Skeletal muscle cell (primary cell): ENCODE measurements at regions not wholly inside any gene's neighbourhood (a gene's known extent, or its start where the extent isn't known, plus 50 kb on each side); places are given as distances from the start of the nearest gene placed in this dataset.
"Not testable (repeated sequence)": the region's sequence is repeated elsewhere in the genome, so short reads cannot be mapped to it uniquely, and the experiment has no call there.

Experiments used
- DNase-seq: peaks from one replicate; pipeline ENCODE4 v3.0.0-alpha.2; 2010; ENCODE audit warnings: low read depth
- H3K4me3 ChIP-seq: 2 replicates; pipeline ENCODE4 v1.5.1; 2011; ENCODE audit warnings: low read depth, mild to moderate bottlenecking, control low read depth, low read length, moderate library complexity

DNA sequence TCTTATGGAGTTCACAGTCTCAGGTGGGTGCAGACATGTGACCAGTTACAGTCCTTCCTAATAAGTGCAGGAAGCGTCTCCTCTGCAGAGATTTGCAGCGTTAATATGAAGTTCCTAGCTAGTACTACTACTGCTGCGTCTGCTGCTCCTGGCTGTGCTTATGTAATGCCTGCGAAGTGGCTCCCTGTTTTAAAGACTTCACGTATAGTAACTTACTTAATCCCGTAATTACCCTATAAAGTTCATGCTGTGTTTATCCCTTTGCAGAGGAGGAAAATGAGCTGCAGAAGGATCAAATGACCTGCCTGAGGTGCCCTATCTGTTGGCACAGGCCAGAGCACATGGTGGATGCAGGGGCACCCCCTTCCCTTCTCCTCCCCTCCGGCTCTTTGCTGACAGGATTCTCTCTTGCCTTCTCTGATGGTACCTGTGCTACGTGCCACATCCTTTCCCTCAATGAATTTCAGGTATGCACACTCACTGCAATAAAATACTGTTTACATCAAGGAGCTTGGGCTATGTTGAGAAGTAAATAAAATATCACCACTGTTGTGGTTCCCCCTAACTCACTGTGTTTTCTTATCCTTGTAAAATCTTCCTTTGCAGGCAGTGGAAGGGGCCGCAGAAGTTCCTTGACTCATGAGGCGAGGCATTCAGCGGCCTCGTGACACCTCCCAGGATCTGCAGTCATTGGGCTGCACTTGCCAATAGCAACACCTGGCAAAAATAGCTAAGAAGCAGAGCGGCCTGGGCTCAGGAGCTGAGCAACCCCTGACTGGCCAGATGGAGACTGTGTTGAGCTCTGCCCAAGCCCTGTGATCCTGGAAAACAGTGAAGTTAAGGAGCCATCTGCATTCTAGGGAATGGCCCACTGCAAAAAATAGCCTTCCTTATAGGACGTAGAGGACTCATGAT is 188.9 kb upstream of the ATP10A start:
- no peak overlapping the region for H3K4me3 ChIP-seq
- DNase-seq = no peak

DNA sequence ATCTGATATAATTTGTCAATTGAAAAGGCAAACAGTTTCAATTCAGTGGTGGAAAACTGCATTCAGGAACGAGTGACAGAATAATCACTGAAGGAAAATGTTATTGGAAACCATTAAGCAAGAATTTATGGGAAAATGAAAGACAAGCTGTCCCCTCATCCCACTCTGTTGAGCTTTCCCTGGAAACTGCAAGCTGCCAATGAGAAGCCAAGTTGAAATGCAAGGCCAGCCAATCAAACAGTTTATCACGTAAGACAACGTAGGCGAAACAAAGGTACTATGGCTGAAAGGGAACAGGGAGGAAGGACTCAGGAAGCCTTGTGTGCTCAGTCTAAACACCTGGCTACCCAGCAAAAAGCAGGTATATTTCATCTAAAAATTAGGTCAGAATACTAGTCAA is 187.9 kb upstream of the ATP10A start:
- H3K4me3 ChIP-seq = no peak overlapping the region
- DNase-seq = no peak

DNA sequence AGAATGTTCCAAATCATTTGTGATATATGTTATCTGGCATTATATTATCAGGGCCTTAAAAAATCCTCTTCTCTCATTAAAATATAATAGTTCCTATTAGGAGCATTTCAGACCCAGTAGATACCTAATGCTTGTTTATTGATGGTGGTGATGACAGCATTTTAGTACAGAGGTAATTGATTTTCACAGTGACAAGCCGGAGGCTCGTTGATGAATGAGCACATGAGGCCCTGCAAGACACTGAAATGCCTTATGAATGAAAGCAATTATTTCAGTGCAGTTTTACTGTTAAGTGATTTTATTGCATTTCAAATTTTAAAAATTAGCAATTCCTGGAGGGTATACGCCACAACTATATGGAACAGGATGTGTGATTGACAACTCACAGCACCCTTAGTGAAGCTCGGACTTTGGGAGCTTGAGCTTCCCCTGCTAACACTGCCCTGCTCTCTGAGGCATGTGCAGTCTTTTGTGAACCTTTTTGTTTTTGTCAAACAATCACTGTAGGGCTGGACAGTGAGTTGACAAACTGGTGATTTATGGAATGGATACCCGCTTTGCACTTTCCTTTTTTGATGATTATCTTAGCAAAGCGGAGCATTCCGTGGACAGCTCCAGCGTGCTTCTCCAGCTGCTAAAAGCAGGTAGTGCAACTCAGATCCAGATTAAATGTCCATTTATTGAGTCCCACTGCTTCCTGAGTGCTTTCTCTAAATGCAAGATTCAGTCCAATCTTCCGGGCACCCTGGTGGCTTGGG is 187.0 kb upstream of the ATP10A start:
- no peak overlapping the region for H3K4me3 ChIP-seq
- DNase-seq = no peak

DNA sequence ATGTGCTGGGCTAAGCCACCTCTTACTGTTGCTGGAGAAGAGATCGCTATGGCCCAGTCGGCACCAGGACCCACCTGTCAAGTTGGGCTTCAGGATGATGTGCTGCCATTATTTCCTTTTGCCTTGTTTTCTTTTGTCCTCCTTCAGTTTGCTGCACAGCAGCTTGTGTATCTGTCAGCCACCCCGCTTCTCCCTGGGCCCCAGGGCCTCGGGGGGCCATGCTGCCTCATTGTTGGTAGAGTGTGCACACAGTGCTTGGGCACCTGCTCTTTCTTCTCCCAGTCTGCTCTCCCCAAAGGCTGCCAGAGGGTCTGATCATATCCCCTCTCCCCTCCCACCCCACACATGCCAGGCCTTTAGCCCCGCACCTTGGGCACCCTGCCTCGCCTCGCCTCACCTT is 185.5 kb upstream of the ATP10A start:
- H3K4me3 ChIP-seq = no peak overlapping the region
- DNase-seq = no peak

DNA sequence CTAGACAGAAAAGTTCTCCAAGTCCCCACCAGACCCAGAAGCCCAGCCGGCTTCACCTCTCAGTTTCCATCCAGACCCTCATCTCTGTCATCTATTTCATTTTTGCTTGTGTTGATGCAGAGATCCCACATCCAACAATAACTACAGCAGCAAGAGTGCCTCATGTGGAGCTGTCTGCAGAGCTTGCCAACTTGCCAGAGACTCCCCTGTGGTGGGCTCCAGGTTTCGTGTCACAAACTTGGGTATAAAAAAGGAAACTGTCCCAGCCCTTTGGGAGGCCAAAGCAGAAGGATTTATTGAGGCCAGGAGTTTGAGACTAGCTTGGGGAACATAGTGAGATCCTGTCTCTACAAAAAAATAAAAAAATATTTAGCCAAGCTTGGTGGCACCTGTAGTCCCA is 182.4 kb upstream of the ATP10A start:
- no peak overlapping the region for H3K4me3 ChIP-seq

DNA sequence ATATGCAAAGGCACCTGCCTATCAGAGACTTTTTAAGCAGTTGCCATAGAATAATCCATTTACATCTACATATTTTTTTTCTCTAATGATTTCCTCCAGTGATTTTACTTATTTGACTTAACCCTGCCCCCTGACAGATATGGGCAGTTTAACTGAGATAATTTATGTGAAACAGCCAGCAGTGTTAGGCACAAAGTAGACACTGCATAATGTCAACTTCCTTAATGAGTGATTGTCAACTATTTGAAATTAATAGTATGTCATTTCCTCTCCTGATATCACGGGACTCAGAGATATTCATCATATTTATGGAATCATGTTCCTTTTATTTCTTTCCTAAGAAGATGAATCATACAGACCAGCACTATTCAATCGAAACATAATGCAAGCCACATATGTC is 179.9 kb upstream of the ATP10A start:
- DNase-seq = no peak
- H3K4me3 ChIP-seq = no peak overlapping the region

More for the DNA sequence above, 182.4 kb upstream of the ATP10A start:
- no peak for DNase-seq

DNA sequence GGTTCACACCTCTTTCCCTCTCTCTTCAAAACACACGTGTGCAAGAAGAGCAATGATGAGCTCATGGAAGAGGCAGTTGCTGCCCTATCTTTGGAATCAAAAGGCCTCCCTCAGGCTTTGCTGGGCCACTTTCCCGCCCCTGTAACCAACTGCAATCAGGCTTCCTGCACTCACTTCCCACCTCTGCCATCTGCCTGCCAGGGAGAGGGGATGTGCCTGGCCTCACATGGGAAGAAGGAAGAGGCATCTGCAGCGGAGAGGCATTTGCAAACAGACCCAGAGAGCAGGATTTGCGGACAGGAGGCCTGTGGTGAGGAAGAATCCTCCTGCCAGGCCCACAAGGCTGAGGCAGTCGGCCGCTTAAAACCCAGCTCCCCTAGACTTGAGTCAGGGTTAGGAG is 175.6 kb upstream of the ATP10A start:
- H3K4me3 ChIP-seq = no peak overlapping the region
- no peak for DNase-seq

DNA sequence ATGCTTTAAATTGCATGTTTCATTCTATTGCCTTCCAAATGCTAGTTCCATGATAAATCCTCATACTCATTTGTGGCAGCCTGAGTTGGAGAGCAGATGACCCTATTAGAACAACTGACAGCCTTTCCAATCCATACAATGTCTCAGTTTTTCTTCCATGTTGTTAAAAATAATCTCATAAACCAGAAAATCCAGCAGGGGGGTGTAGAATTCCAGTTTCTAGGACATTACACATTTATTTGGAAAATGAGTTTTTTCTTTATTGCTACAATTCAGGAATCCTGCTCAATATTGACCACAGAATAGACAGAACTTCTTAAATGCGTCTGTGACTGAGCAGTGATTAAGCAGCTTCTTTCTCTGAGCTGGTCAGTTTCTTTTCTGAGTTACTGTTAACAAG is 174.2 kb upstream of the ATP10A start:
- no peak for DNase-seq
- no peak overlapping the region for H3K4me3 ChIP-seq

DNA sequence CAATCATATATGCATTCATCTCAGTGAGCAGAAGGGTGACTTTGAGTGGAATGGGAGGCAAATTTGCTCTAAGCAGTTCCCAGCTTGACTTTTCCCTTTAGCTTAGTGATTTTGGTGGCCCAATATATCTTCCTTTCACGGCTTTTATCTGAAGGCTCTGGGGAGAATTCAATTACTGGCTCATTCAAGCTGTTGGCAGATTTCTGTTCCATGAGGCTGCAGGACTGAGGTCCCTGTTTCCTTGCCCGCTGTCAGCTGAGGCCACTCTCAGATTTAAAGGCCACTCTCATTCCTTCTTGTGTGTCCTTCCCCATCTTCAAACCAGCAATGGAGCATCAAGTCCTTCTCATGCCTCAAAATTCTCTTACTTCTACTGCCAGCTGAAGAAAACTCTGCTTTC is 170.4 kb upstream of the ATP10A start:
- H3K4me3 ChIP-seq = no peak overlapping the region
- DNase-seq = no peak

DNA sequence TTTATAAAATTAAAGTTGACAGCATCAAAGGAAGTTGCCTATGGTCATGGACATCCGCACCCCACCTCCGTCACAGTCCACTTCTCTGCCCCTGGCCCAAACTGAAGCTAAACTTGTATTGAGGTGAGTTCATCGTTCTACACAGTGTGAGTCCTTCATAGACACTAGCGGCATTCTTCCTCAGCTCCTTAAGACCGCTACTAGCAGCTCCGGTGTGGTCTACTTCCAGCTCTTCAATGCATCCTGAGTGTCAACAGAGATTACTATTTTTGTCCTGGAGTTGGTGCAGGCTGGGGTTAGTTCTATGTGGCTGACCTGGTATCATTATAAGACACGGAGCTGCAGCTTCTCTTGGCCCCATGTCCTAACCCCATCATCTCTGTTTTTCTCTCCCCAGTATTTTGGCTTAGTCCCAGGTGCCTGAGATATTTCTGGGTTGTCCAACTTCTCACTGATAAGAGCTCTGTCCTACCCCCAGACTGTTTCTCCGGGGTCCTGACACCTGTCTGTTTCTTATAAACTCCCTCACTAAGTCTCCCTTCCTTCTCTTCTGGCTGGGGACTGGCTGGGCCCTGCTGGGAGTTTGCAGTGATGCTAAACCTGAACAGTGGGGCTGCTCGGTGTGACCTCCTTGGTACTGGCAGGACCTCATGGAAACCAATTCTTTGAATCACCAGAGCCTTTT is 169.2 kb upstream of the ATP10A start:
- H3K4me3 ChIP-seq = no peak overlapping the region
- no peak for DNase-seq

DNA sequence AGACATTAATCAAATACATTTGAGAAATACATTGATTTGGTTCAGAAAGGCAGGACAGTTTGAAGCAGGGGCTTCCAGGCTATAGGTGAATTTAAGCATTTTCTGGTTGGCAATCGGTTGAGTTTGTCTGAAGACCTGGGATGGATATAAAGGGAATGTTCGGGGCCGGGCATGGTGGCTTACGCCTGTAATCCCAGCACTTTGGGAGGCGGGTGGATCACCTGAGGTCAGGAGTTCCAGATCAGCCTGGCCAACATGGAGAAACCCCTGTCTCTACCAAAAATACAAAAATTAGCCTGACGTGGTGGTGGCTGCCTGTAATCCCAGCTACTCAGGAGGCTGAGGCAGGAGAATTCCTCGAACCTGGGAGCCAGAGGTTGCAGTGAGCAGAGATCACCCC is 166.5 kb upstream of the ATP10A start:
- H3K4me3 ChIP-seq, DNase-seq: not testable (repeated sequence)

DNA sequence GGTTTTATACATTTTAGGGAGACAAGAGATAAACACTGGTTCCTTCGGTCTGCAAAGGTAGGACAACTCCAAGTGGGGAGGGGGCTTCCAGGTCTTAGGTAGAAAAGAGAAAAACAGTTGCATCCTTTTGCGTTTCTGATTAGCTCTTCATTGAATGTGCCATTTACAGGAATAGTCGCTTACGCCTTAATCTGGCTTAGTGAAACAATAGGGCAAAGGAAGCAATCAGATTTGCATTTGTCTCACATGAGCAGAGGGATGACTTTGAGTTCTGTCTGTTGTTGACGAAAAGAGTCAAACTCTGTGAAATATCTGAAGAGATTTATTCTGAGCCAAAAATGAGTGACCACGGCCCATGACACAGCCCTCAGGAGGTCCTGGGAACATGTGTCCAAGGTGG is 166.0 kb upstream of the ATP10A start:
- DNase-seq = no peak
- no peak overlapping the region for H3K4me3 ChIP-seq

DNA sequence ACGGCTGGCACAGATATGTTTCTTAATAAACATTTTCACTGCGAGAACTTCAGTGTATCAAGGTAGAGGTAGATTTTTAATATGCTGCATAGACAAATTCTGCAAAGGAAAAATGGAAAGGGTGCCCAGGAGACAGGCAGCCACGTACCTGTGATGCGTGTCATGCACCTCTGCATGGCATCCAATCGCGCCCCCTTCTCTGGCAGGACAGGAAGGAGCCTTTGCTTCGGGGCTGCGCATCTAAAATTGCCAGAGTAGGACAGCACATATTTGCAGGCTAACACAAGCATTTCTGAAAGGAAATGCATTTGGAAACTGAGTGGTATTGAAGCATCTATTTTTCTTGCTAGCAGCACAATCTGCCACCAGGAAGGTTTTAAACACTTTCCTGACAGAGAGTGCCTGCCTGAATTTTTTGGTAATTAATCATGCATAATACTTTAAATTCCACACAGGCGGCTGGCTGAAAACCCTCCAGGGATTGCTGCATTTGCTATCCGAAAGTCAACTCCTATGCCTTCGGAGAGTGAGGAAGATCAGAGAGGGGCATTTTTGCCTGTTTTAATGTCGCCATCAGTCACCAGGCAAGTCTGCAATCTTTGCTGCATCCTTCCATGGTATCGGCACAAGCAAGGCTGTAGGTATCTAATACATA is 165.1 kb upstream of the ATP10A start:
- DNase-seq = no peak
- H3K4me3 ChIP-seq = no peak overlapping the region

DNA sequence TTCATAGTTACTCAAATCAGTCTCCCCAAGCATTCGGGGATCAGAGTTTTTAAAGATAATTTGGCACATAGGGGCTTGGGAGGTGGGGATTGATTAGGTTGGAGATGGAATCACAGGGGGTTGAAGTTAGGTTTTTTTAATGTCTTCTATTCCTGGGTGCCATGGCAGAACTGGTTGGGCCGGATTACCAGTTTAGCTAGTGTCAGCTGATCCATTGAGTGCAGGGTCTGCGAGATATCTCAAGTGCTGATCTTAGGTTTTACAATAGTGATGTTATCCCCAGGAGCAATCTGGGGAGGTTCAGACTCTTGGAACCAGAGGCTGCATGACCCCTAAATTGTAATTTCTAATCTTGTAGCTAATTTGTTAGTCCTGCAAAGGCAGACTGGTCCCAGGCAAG is 163.5 kb upstream of the ATP10A start:
- not testable (repeated sequence) for DNase-seq, H3K4me3 ChIP-seq

DNA sequence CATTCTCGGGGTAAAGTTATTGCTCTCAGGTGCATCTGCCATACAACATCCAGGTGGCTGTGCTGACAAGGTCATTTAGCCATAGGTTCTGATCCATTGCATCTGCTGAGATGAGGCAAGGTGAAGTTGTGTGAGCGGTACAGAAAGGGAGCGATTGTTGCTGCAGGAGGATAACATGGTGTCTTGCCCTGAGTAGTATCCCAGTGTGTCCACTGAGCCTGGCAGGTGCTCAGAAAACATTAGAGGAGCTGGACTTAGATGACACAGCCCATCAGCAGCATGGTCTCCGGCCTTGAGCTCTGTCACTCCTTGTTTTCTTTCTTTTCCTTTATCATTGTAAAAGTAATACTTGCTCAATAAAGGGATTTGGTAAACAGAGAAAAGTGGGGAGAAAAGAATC is 161.1 kb upstream of the ATP10A start:
- H3K4me3 ChIP-seq = no peak overlapping the region
- DNase-seq = no peak

DNA sequence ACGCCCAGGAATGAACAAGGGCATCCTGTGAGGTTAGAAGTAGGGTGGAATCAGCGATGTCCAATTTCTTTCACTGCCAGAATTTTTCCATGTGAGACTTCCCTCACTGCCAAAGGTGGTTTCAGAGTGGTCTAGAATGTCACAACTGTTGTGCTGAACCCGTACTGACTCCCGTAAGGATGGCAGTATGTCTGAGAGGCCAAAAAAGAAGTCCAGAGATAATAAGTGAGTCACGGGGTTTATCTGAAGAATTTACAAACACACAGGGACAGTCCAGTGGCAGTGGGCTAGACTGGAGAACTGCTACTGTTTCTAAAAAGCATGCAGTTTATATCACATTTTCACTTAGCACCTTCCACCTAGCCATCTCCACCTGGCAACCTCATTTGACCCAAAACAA is 160.6 kb upstream of the ATP10A start:
- no peak for DNase-seq
- no peak overlapping the region for H3K4me3 ChIP-seq

DNA sequence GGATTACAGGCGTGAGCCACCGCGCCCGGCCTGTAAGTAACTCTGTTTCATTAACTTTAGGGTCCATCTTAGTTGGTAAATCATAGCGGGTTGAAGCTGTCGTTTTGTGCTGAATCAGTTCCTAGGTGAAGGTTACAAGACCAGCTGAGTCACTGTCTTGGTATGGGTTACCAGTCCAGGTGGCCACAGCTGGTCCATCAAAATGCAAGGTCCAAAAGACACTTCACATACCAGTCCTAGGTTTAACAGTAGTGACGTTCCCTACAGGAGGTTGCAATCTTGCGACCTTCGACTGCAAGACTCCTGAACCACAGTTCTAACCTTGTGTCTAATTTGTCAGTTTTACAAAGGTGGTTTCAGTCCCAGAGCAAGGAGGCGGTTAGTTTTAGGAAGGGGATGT is 160.1 kb upstream of the ATP10A start:
- no peak overlapping the region for H3K4me3 ChIP-seq
- DNase-seq = no peak

DNA sequence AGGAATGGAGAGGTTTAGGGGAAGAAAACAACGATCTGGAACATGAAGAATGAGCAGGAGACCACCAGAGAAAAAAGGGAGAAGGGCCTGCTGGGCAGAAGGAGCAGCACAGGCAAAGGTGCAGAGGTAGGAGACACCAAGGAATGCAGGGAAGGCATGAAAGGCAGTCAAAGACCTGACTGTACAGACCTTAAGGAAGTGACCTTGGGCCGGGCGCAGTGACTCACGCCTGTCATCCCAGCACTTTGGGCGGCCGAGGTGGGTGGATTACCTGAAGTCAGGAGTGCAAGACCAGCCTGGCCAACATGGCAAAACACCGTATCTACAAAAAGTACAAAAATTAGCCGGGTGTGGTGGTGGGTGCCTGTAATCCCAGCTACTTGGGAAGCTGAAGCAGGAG is 157.7 kb upstream of the ATP10A start:
- no peak overlapping the region for H3K4me3 ChIP-seq
- DNase-seq = no peak

DNA sequence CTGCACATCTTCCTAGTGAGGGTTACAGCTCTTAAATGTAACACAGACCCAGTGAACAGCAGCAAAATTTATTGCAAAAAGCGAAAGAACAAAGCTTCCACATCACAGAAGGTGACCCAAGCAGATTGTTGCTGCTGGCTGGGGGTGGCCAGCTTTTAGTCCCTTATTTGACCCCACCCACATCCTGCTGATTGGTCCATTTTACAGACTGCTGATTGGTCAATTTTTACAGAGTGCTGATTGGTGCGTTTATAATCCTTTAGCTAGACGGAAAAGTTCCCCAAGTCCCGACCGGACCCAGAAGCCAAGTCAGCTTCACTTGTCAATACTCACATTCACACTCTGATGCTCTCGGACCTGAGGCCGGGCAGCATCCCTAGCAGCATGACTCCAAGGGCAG is 154.5 kb upstream of the ATP10A start:
- H3K4me3 ChIP-seq = no peak overlapping the region
- DNase-seq = no peak

DNA sequence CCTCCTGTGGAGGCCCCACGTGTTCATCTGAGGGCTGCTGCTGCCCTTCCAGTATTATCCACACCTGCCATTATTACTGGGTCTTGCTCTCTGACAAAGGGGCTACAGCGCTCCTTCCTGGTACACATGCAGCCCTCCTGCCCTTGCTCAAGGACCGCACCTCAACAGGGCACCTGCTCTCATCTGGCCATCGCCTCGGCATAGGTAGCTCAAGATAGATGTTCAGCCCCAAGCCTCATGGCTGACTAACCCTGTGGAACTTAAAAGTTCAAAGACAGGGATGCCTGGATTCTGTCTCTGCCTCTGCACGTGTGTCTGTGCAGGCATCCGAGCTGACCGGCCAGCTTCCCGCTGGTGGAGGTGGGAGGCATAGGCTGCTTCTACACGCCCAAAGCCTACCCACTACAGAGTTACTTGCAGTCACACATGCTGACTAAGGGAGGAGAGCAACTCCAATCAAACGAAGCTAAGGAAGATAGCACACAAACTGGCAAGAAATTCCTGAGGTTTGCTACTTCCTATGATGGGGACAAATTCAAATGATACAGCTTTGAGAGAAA is 152.5 kb upstream of the ATP10A start:
- no peak for DNase-seq
- H3K4me3 ChIP-seq = no peak overlapping the region
